ENCODE measurements at regions not wholly inside any gene's neighbourhood (a gene's known extent, or its start where the extent isn't known, plus 50 kb on each side); places are given as distances from the start of the nearest gene placed in this dataset.

DNA sequence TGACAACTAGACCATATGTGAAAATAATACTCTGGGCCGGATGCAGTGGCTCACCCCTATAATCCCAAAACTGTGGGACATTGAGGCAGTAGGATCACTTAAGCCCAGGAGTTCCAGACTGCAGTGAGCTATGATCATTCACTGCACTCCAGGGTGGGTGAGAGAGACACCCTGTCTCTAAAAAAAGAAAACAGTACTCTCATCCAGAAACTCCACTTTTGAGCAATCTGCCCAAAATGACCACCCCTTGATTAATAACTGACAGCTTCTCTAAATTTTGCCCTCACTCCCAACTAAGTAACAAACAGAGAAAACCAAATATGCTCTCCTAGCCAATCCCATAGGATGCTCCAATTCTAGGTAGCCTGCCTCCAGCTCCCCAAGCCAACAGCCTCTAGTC lies 62.5 kb upstream of the AKR1E2 start:
- DNase-seq, result no peak
- Histone ChIP-seq H2AFZ (no peak overlapping the region), H3K27ac (no peak overlapping the region), H3K9me2 (ENCODE audit: insufficient read depth) (no peaks in the 10 kb centered on the region), H4K20me1 (ENCODE audit: insufficient read depth) (no peaks in the 10 kb centered on the region), H3F3A (ENCODE audit: insufficient read depth, low read depth) (no peaks in the 10 kb centered on the region), H3K4me2 (no peak overlapping the region), H3K36me3 (ENCODE audit: low read depth) (no peaks in the 10 kb centered on the region), H3K27me3 (ENCODE audit: insufficient read depth, low read depth) (no peaks in the 10 kb centered on the region), H3K4me3 (no peak overlapping the region), H3K9me3 (ENCODE audit: insufficient read depth, low read depth) (no peaks in the 10 kb centered on the region), H3K4me1 (replicated peaks; ENCODE audit: insufficient read depth) (no peaks in the 10 kb centered on the region), H3K79me2 (ENCODE audit: low read depth) (no peaks in the 10 kb centered on the region)
- no TSS peak for BruUV-seq (replicated peaks)
- ChIA-PET POLR2A (ENCODE audit: unreplicated experiment) (interaction anchor here (0.6 to 0.7 kb wide), 2 partner anchors 58 to 958 kb away, joined by 6 to 7 read pairs; no protein-coding TSS in a partner anchor), CTCF (no interaction called here)
- intact Hi-C loops (cut with micrococcal nuclease; ENCODE audit: unreplicated experiment), result loop anchor here (10.0 kb wide), 3 partner anchors 219 to 709 kb away; no protein-coding TSS in a partner anchor
- no peak for TF ChIP-seq EZH2 (IDR thresholded peaks at IDR 0.05; ENCODE audit: low read depth)
- TF ChIP-seq, protein P1, sequence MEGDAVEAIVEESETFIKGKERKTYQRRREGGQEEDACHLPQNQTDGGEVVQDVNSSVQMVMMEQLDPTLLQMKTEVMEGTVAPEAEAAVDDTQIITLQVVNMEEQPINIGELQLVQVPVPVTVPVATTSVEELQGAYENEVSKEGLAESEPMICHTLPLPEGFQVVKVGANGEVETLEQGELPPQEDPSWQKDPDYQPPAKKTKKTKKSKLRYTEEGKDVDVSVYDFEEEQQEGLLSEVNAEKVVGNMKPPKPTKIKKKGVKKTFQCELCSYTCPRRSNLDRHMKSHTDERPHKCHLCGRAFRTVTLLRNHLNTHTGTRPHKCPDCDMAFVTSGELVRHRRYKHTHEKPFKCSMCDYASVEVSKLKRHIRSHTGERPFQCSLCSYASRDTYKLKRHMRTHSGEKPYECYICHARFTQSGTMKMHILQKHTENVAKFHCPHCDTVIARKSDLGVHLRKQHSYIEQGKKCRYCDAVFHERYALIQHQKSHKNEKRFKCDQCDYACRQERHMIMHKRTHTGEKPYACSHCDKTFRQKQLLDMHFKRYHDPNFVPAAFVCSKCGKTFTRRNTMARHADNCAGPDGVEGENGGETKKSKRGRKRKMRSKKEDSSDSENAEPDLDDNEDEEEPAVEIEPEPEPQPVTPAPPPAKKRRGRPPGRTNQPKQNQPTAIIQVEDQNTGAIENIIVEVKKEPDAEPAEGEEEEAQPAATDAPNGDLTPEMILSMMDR (conservative IDR thresholded peaks at IDR 0.05), result no peak

DNA sequence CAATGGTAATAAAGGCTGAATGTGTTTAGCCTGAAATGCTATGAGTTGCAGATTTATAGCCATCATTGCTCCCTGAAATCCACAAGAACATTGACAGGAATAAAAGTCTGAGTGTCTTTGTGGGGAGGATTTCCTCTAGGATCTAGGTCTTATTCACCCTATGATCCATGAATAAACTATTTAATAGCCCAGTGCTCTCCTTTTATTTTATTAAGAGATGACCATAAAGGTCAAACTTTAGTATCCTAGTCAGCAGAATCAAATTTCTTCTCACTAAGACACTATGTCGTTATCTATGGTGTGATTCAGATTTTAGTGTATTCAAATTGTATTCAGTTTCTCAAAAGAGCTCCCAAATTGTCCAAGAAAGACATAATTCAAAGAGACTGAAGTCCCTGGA lies 67.8 kb upstream of the AKR1E2 start:
- Histone ChIP-seq H3F3A (ENCODE audit: insufficient read depth, low read depth) (no peaks in the 10 kb centered on the region), H3K9me3 (ENCODE audit: insufficient read depth, low read depth) (no peaks in the 10 kb centered on the region), H3K4me3 (no peak overlapping the region), H2AFZ (no peak overlapping the region), H3K4me2 (no peak overlapping the region), H3K4me1 (replicated peaks; ENCODE audit: insufficient read depth) (no peaks in the 10 kb centered on the region), H3K27me3 (ENCODE audit: insufficient read depth, low read depth) (no peaks in the 10 kb centered on the region), H3K36me3 (ENCODE audit: low read depth) (no peaks in the 10 kb centered on the region), H4K20me1 (ENCODE audit: insufficient read depth) (no peaks in the 10 kb centered on the region), H3K9me2 (ENCODE audit: insufficient read depth) (no peaks in the 10 kb centered on the region), H3K79me2 (ENCODE audit: low read depth) (no peaks in the 10 kb centered on the region), H3K27ac (no peak overlapping the region)
- CTCF ChIA-PET, result interaction anchor here (0.7 kb wide), 1 partner anchor 1228 kb away, joined by 3 read pairs; no protein-coding TSS in a partner anchor
- no peak for DNase-seq
- intact Hi-C loops (cut with micrococcal nuclease; ENCODE audit: unreplicated experiment), result no loop called here
- BruUV-seq (replicated peaks), result no TSS peak
- POLR2A ChIA-PET (ENCODE audit: unreplicated experiment), result no interaction called here
- TF ChIP-seq EZH2 (IDR thresholded peaks at IDR 0.05; ENCODE audit: low read depth), result no peak
- TF ChIP-seq, protein P1 (conservative IDR thresholded peaks at IDR 0.05), result no peak

DNA sequence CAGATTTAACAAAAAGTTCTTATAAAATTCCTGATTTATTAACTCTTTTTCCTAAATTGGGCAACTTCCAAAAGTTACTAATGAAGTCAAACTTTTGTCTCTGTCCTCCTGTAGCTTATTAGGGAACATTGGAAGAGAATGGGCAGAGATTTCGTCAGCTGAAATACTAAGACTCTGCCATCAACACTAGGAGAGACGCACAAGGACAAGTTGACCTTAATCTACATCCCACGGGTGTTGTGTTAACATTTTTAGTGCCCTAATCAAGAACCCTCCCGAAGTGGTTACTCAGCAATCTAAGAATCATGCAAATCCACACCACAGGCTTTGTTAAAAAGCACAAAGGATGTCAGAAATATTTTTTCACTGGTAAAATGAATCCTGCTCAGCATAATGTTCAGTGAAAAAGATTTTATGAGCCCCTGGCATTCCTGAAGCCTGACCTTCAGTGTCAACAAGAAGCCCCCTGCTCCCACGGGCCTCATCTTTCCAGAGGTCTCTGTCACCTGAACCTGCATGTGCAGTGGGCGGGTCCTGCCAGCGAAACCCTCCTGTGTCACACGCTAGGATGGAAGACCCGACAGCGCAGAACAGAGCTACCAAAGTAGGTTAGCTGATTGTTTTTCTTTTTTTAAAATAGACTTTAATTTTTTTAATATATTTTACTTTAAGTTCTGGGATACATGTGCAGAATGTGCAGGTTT lies 70.6 kb upstream of the AKR1E2 start:
- Histone ChIP-seq H2AFZ (no peak overlapping the region), H3K27me3 (ENCODE audit: insufficient read depth, low read depth) (no peaks in the 10 kb centered on the region), H3K4me1 (replicated peaks; ENCODE audit: insufficient read depth) (no peaks in the 10 kb centered on the region), H4K20me1 (ENCODE audit: insufficient read depth) (no peaks in the 10 kb centered on the region), H3F3A (ENCODE audit: insufficient read depth, low read depth) (no peaks in the 10 kb centered on the region), H3K4me3 (no peak overlapping the region), H3K9me3 (ENCODE audit: insufficient read depth, low read depth) (no peaks in the 10 kb centered on the region), H3K79me2 (ENCODE audit: low read depth) (no peaks in the 10 kb centered on the region), H3K27ac (no peak overlapping the region), H3K4me2 (no peak overlapping the region), H3K36me3 (ENCODE audit: low read depth) (no peaks in the 10 kb centered on the region), H3K9me2 (ENCODE audit: insufficient read depth) (no peaks in the 10 kb centered on the region)
- no TSS peak for BruUV-seq (replicated peaks)
- no peak for DNase-seq
- intact Hi-C loops (cut with micrococcal nuclease; ENCODE audit: unreplicated experiment), result no loop called here
- ChIA-PET CTCF (no interaction called here), POLR2A (ENCODE audit: unreplicated experiment) (no interaction called here)
- TF ChIP-seq EZH2 (IDR thresholded peaks at IDR 0.05; ENCODE audit: low read depth), result no peak
- TF ChIP-seq, protein P1 (conservative IDR thresholded peaks at IDR 0.05), result no peak
